ENCODE measurements at regions not wholly inside any gene's neighbourhood (a gene's known extent, or its start where the extent isn't known, plus 50 kb on each side); places are given as distances from the start of the nearest gene placed in this dataset.

- Histone ChIP-seq H3K27me3 (ENCODE audit: control insufficient read depth, insufficient read depth, low read length) (no peaks in the 10 kb centered on the region), H3K9me3 (ENCODE audit: control insufficient read depth, insufficient read depth, low read length) (no peaks in the 10 kb centered on the region), H3K4me3 (ENCODE audit: low read depth, low read length) (no peak overlapping the region), H3K27ac (ENCODE audit: low read depth, low read length) (no peak overlapping the region)
- TF ChIP-seq, protein P1, sequence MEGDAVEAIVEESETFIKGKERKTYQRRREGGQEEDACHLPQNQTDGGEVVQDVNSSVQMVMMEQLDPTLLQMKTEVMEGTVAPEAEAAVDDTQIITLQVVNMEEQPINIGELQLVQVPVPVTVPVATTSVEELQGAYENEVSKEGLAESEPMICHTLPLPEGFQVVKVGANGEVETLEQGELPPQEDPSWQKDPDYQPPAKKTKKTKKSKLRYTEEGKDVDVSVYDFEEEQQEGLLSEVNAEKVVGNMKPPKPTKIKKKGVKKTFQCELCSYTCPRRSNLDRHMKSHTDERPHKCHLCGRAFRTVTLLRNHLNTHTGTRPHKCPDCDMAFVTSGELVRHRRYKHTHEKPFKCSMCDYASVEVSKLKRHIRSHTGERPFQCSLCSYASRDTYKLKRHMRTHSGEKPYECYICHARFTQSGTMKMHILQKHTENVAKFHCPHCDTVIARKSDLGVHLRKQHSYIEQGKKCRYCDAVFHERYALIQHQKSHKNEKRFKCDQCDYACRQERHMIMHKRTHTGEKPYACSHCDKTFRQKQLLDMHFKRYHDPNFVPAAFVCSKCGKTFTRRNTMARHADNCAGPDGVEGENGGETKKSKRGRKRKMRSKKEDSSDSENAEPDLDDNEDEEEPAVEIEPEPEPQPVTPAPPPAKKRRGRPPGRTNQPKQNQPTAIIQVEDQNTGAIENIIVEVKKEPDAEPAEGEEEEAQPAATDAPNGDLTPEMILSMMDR (IDR thresholded peaks at IDR 0.05; ENCODE audit: low read depth, low read length): no peak
- CTCF ChIA-PET: no interaction called here
- no peak for DNase-seq (ENCODE audit: low read depth, low spot score)
- POLR2A ChIA-PET: interaction anchor here (0.7 kb wide), 1 partner anchor 23 kb away, joined by 3 read pairs; no protein-coding TSS in a partner anchor
Measured at GRCh38 chr14:53331921-53332320, 178.8 kb upstream of the DDHD1 start.

DNA sequence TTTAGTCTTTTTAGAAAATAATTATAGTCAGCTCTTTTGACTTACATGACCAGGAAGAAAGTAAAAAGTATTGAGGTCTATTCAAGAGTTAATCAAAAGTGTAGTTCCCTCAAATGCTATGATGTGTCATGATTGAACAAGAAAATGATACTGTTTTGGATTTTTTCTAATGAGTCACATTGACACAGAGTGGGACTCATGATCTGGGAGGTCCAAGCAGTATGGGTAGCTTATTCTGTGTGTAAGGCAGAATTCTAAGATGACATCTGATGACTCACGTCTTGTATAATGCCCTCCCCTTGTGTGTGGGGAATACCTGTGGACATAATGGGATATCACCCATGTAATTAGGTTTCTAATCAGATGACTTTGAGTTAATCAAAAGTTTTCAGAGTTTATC, 178.1 kb upstream of the DDHD1 start:
- ChIA-PET POLR2A (interaction anchor here (0.7 kb wide), 1 partner anchor 24 kb away, joined by 3 read pairs; no protein-coding TSS in a partner anchor), CTCF (no interaction called here)
- H3K9me3 ChIP-seq (ENCODE audit: control insufficient read depth, insufficient read depth, low read length): no peaks in the 10 kb centered on the region
- no peak overlapping the region for H3K27ac ChIP-seq (ENCODE audit: low read depth, low read length)
- H3K4me3 ChIP-seq (ENCODE audit: low read depth, low read length): no peak overlapping the region
- H3K27me3 ChIP-seq (ENCODE audit: control insufficient read depth, insufficient read depth, low read length): no peaks in the 10 kb centered on the region
- TF ChIP-seq, protein P1 (IDR thresholded peaks at IDR 0.05; ENCODE audit: low read depth, low read length): no peak
- no peak for DNase-seq (ENCODE audit: low read depth, low spot score)

DNA sequence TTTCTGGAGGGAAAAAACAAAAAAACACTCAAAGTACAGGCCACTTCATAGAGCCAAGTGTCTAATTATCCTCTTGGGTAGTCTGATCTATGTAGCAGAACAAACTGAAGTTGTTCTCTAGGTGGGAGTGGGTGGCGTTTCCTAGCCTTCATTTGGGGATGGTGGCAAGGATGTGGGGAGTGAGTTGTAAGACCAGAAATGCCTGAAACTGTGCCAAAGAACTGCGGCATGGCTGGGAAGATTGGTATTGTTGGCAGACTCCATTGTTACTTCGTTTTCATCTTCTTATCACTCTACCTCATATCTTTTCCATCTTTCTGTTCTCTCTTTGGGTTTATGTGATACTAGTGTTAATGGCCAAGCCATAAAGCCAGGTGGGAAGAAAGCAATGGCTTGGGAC, 177.3 kb upstream of the DDHD1 start:
- DNase-seq (ENCODE audit: low read depth, low spot score): no peak
- H3K9me3 ChIP-seq (ENCODE audit: control insufficient read depth, insufficient read depth, low read length): no peaks in the 10 kb centered on the region
- CTCF ChIA-PET: no interaction called here
- POLR2A ChIA-PET: no interaction called here
- TF ChIP-seq, protein P1 (IDR thresholded peaks at IDR 0.05; ENCODE audit: low read depth, low read length): no peak
- H3K27ac ChIP-seq (ENCODE audit: low read depth, low read length): no peak overlapping the region
- H3K27me3 ChIP-seq (ENCODE audit: control insufficient read depth, insufficient read depth, low read length): no peaks in the 10 kb centered on the region
- no peak overlapping the region for H3K4me3 ChIP-seq (ENCODE audit: low read depth, low read length)

GRCh38 chr14:53328841-53329240, 175.7 kb upstream of the DDHD1 start:
- Histone ChIP-seq H3K4me3 (ENCODE audit: low read depth, low read length) (no peak overlapping the region), H3K27ac (ENCODE audit: low read depth, low read length) (no peak overlapping the region), H3K9me3 (ENCODE audit: control insufficient read depth, insufficient read depth, low read length) (no peaks in the 10 kb centered on the region), H3K27me3 (ENCODE audit: control insufficient read depth, insufficient read depth, low read length) (no peaks in the 10 kb centered on the region)
- TF ChIP-seq, protein P1 (IDR thresholded peaks at IDR 0.05; ENCODE audit: low read depth, low read length): no peak
- ChIA-PET CTCF (no interaction called here), POLR2A (no interaction called here)
- no peak for DNase-seq (ENCODE audit: low read depth, low spot score)

- no peaks in the 10 kb centered on the region for H3K27me3 ChIP-seq (ENCODE audit: control insufficient read depth, insufficient read depth, low read length)
- H3K4me3 ChIP-seq (ENCODE audit: low read depth, low read length): no peak overlapping the region
- H3K27ac ChIP-seq (ENCODE audit: low read depth, low read length): no peak overlapping the region
- no peaks in the 10 kb centered on the region for H3K9me3 ChIP-seq (ENCODE audit: control insufficient read depth, insufficient read depth, low read length)
- ChIA-PET POLR2A (no interaction called here), CTCF (interaction anchor here (0.6 to 2.9 kb wide), 2 partner anchors 1020 to 1543 kb away, joined by 7 to 13 read pairs; no protein-coding TSS in a partner anchor)
- DNase-seq (ENCODE audit: low read depth, low spot score): no peak
- TF ChIP-seq, protein P1 (IDR thresholded peaks at IDR 0.05; ENCODE audit: low read depth, low read length): no peak
Measured at GRCh38 chr14:53327716-53328115, 174.6 kb upstream of the DDHD1 start.
